Caco-2 (cell line): ENCODE measurements at regions not wholly inside any gene's neighbourhood (a gene's known extent, or its start where the extent isn't known, plus 50 kb on each side); places are given as distances from the start of the nearest gene placed in this dataset.

Experiments
- BruUV-seq: library from RNA; stranded (reverse); fragments of 400-500 nt; replicated peaks from 2 replicates; lab custom pipeline; 2021; lab: Mats Ljungman, UMichigan
- CTCF ChIA-PET: fragments of 300-600 bp; sonication (Branson Sonifier 250); formaldehyde crosslinking; loops from one replicate; lab custom pipeline; 2022; ENCODE audit warnings: antibody characterized with exemption; lab: Charles Lee
- POLR2A ChIA-PET: fragments of 300-600 bp; sonication (Branson Sonifier 250); formaldehyde crosslinking; loops from one replicate; lab custom pipeline; 2022; ENCODE audit warnings: antibody characterized with exemption; lab: Charles Lee
- DNase-seq, 2 experiments: peaks; one replicate each; pipeline versions ENCODE4 v3.0.0 to v3.0.0-alpha.2; 2020 to 2022
- H3K27me3 ChIP-seq: replicated peaks from 2 replicates; pipeline ENCODE4 v1.6.0; 2011; ENCODE audit warnings: low read length; ENCODE audit not compliant: control insufficient read depth, insufficient read depth
- H3K36me3 ChIP-seq: 2 replicates; pipeline ENCODE4 v1.5.1; 2011; ENCODE audit warnings: low read length; ENCODE audit not compliant: control insufficient read depth, insufficient read depth
- H3K4me1 ChIP-seq: fragments of 250-450 bp; sonication (Bioruptor Pico); 2 replicates; pipeline ENCODE4 v1.5.1; 2020; ENCODE audit warnings: mild to moderate bottlenecking
- H3K4me3 ChIP-seq: 2 replicates; pipeline ENCODE4 v1.5.1; 2011; ENCODE audit warnings: low read depth, mild to moderate bottlenecking, control low read depth, low read length
- H3K9me3 ChIP-seq: fragments of 250-450 bp; sonication (Bioruptor Pico); 2 replicates; pipeline ENCODE4 v1.5.1; 2020; ENCODE audit warnings: mild to moderate bottlenecking, moderate library complexity
- H3K27ac Mint-ChIP-seq: one replicate; pipeline ENCODE4 v1.8.0; 2022; ENCODE audit warnings: mixed read lengths; ENCODE audit not compliant: unreplicated experiment
- H3K27me3 Mint-ChIP-seq: one replicate; pipeline ENCODE4 v1.8.0; 2022; ENCODE audit warnings: mixed read lengths; ENCODE audit not compliant: insufficient read depth, unreplicated experiment
- H3K36me3 Mint-ChIP-seq: one replicate; pipeline ENCODE4 v1.8.0; 2022; ENCODE audit warnings: mild to moderate bottlenecking, mixed read lengths; ENCODE audit not compliant: insufficient read depth, unreplicated experiment
- H3K4me1 Mint-ChIP-seq: one replicate; pipeline ENCODE4 v1.8.0; 2022; ENCODE audit warnings: low read depth, mixed read lengths; ENCODE audit not compliant: unreplicated experiment
- H3K4me3 Mint-ChIP-seq: one replicate; pipeline ENCODE4 v1.8.0; 2022; ENCODE audit warnings: mild to moderate bottlenecking, moderate library complexity, mixed read lengths; ENCODE audit not compliant: unreplicated experiment
- H3K9me3 Mint-ChIP-seq: one replicate; pipeline ENCODE4 v1.8.0; 2022; ENCODE audit warnings: mixed read lengths; ENCODE audit not compliant: unreplicated experiment
- intact Hi-C: fragments of 100-400 bp; cut with micrococcal nuclease; formaldehyde crosslinking; loops from one replicate; pipeline ENCODE4 v1.10.0; 2022; ENCODE audit not compliant: unreplicated experiment
- TF ChIP-seq, protein P1 (sequence below), 2 experiments: fragments of 200-600 bp in 1 of 2; IDR thresholded peaks; 1 replicate in 1 of 2; 2 replicates in 1 of 2; pipeline versions ENCODE4 v1.5.1 to v1.8.0; 2011 to 2022; ENCODE audit warnings: antibody characterized with exemption in 1 of 2, control low read depth in 1 of 2, inconsistent platforms in 1 of 2, low read depth in 1 of 2, low read length in 1 of 2, mild to moderate bottlenecking in 1 of 2, moderate library complexity in 1 of 2; ENCODE audit not compliant: insufficient read depth in 1 of 2, severe bottlenecking in 1 of 2, unreplicated experiment in 1 of 2

DNA sequence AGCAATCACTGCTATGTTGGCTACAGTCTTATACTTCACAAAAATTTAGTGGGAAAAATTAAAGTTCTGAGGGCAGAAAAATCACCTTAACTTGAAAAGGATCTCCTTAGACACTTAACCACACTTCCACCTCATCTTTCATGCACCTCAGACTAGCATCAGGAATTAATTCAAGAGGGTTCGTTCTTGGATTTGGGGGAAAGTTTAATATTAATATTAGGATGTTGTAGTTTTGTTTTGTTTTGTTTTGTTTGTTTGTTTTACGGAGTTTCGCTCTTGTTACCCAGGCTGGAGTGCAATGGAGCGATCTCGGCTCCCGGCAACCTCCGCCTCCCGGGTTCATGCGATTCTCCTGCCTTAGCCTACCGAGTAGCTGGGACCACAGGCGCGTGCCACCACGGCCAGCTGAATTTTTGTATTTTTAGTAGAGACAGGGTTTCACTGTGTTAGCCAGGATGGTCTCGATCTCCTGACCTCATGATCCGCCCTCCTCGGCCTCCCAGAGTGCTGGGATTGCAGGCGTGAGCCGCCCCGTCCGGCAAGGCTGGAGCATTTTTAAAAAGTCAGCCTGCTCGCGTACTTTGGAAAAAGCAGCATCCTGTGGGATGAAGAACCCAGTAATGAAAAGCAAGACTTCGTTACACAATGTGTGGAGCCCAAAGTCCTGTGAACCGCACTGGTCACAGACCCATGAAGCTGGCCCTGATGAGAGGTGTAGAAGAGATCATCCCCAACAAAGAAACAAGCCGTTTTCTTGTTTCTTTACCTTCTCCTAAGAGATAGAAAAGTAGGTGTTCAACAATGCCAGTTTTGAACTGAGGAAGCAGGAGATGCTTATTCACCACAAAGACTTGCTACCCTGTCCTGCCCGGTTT, 194.9 kb downstream of the GPX5 start:
- DNase-seq = no peak
- no peak overlapping the region for H3K4me3 Mint-ChIP-seq
- Histone ChIP-seq H3K4me1 (0 out of 2 replicates have a peak, but pooled peaks cover 3% of the 10 kb centered on the region), H3K36me3 (no peaks in the 10 kb centered on the region), H3K4me3 (no peak overlapping the region), H3K27me3 (no peaks in the 10 kb centered on the region), H3K9me3 (no peaks in the 10 kb centered on the region)
- TF ChIP-seq, protein P1, sequence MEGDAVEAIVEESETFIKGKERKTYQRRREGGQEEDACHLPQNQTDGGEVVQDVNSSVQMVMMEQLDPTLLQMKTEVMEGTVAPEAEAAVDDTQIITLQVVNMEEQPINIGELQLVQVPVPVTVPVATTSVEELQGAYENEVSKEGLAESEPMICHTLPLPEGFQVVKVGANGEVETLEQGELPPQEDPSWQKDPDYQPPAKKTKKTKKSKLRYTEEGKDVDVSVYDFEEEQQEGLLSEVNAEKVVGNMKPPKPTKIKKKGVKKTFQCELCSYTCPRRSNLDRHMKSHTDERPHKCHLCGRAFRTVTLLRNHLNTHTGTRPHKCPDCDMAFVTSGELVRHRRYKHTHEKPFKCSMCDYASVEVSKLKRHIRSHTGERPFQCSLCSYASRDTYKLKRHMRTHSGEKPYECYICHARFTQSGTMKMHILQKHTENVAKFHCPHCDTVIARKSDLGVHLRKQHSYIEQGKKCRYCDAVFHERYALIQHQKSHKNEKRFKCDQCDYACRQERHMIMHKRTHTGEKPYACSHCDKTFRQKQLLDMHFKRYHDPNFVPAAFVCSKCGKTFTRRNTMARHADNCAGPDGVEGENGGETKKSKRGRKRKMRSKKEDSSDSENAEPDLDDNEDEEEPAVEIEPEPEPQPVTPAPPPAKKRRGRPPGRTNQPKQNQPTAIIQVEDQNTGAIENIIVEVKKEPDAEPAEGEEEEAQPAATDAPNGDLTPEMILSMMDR (IDR thresholded peaks at IDR 0.05; ENCODE audit: insufficient read depth in 1 of 2, low read depth in 1 of 2, low read length in 1 of 2, severe bottlenecking in 1 of 2, unreplicated experiment in 1 of 2) = no peak
- ChIA-PET POLR2A (no interaction called here), CTCF (no interaction called here)
- no peaks in the 10 kb centered on the region for H3K36me3 Mint-ChIP-seq
- intact Hi-C loops = no loop called here
- peaks cover 5% of the 10 kb centered on the region for H3K4me1 Mint-ChIP-seq
- no peak overlapping the region for H3K27ac Mint-ChIP-seq
- H3K9me3 Mint-ChIP-seq = no peaks in the 10 kb centered on the region
- no TSS peak for BruUV-seq
- H3K27me3 Mint-ChIP-seq = no peaks in the 10 kb centered on the region

DNA sequence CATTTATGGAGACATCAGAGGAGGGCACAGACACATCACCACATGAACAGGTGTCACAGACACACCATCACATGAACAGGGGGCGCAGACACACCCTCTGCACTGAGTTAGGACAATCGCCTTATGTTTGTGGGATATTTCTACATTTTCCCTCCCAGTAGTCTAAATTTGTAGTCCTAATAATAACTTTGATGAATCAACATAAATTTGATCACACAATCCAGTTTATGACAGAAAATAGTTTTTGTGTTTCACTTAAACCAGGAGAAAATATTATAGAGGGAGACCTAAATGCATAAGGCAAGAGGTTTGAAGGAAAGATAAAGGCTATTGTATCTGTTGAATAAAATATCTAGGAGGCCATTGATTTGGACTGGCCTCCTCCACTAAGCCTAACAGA, 195.7 kb downstream of the GPX5 start:
- no peaks in the 10 kb centered on the region for H3K27me3 ChIP-seq
- H3K9me3 ChIP-seq = no peaks in the 10 kb centered on the region
- TF ChIP-seq, protein P1 (IDR thresholded peaks at IDR 0.05; ENCODE audit: insufficient read depth in 1 of 2, low read depth in 1 of 2, low read length in 1 of 2, severe bottlenecking in 1 of 2, unreplicated experiment in 1 of 2) = no peak
- H3K4me1 ChIP-seq = 0 out of 2 replicates have a peak, but pooled peaks cover 3% of the 10 kb centered on the region
- no TSS peak for BruUV-seq
- ChIA-PET CTCF (no interaction called here), POLR2A (no interaction called here)
- intact Hi-C loops = no loop called here
- H3K4me3 Mint-ChIP-seq = no peak overlapping the region
- no peak overlapping the region for H3K4me3 ChIP-seq
- no peaks in the 10 kb centered on the region for H3K27me3 Mint-ChIP-seq
- no peaks in the 10 kb centered on the region for H3K36me3 Mint-ChIP-seq
- no peaks in the 10 kb centered on the region for H3K9me3 Mint-ChIP-seq
- no peak overlapping the region for H3K27ac Mint-ChIP-seq
- no peak for DNase-seq
- peaks cover 5% of the 10 kb centered on the region for H3K4me1 Mint-ChIP-seq
- H3K36me3 ChIP-seq = no peaks in the 10 kb centered on the region

DNA sequence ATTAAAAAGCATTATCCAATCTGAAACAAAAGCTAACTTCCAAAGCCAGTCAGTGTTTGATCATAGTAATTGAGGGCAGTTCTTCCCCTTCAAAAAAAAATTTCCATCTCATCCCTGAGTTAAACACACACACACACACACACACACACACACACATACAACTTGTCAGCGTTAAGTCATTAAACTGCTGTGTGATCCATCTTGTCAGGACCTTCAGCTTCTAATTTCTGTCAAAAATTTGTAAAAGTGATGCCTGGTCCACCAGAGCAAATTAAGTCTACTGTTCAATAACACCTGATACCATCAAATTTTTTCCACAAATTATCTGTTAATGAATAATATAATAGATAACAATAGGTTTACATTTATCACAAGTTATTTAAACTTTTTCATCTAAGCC, 198.7 kb downstream of the GPX5 start:
- ChIA-PET POLR2A (no interaction called here), CTCF (no interaction called here)
- H3K9me3 ChIP-seq = no peaks in the 10 kb centered on the region
- Mint-ChIP-seq H3K27ac (no peak overlapping the region), H3K9me3 (no peaks in the 10 kb centered on the region), H3K36me3 (peaks cover 14% of the 10 kb centered on the region), H3K4me1 (peaks cover 18% of the 10 kb centered on the region), H3K27me3 (peaks cover 4% of the 10 kb centered on the region), H3K4me3 (no peak overlapping the region)
- no peaks in the 10 kb centered on the region for H3K27me3 ChIP-seq
- 0 out of 2 replicates have a peak, but pooled peaks cover 3% of the 10 kb centered on the region for H3K4me1 ChIP-seq
- DNase-seq = no peak
- no peak overlapping the region for H3K4me3 ChIP-seq
- H3K36me3 ChIP-seq = no peaks in the 10 kb centered on the region
- BruUV-seq = no TSS peak
- intact Hi-C loops = no loop called here
- TF ChIP-seq, protein P1 (IDR thresholded peaks at IDR 0.05; ENCODE audit: insufficient read depth in 1 of 2, low read depth in 1 of 2, low read length in 1 of 2, severe bottlenecking in 1 of 2, unreplicated experiment in 1 of 2) = no peak
